H54 (cell line): ENCODE measurements at regions not wholly inside any gene's neighbourhood (a gene's known extent, or its start where the extent isn't known, plus 50 kb on each side); places are given as distances from the start of the nearest gene placed in this dataset.
"Not testable (repeated sequence)": the region's sequence is repeated elsewhere in the genome, so short reads cannot be mapped to it uniquely, and the experiment has no call there.

Experiments
- DNase-seq: peaks from one replicate; pipeline ENCODE4 v3.0.0; 2011; ENCODE audit warnings: low spot score, mixed read lengths; ENCODE audit not compliant: insufficient read length
- FAIRE-seq: peaks from 3 replicates; lab custom pipeline; 2011; peaks lifted over from hg19 to GRCh38; lab: Jason Lieb, UNC
- POLR2A ChIP-seq: IDR thresholded peaks from 2 replicates; pipeline ENCODE4 v1.6.1; 2011; ENCODE audit warnings: low read depth, mild to moderate bottlenecking, low read length

DNA sequence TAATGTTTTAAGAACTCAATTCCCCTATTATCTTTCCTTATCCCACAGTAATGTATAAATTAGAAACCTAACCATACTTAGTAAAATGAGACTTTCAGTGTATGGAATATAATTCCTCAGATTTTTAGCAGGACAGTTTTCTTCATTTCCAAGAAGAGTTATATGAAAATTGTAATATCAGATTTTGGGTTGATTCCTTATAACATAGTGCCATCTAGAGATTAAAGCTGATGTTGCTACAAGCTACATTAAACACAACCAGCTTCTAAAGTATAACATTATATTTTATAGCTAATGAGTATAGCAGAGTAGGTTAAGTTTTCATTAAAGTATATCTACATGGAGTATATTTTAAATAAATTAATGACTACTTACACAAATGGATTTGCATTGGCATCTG, 99.7 kb upstream of the MIR17HG start:
- DNase-seq = no peak
- FAIRE-seq = no peak
- TF ChIP-seq POLR2A = no peak

GRCh38 chr13:91248249-91248648, 99.2 kb upstream of the MIR17HG start:
- TF ChIP-seq POLR2A = no peak
- FAIRE-seq (no peak), DNase-seq (no peak)

DNA sequence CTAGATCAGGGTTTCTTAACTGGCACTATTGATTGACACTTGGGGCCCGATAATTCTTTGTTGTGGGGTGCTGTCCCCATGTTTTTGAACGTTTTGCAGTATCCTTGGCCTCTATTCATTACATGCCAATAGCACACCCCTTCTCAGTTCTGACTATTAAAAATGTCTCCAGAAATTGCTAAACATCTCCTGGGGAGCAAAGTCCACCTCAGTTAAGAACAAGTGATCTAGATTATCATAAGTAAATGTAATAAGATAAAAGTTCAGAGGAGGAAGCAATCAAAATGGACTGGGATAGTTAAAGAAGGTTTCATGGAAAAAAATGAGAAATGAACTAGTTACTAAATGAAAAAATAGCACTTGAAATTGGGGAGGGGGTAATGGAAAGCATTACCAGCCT, 98.1 kb upstream of the MIR17HG start:
- no peak for TF ChIP-seq POLR2A
- DNase-seq = no peak
- no peak for FAIRE-seq

GRCh38 chr13:91249861-91250260, 97.6 kb upstream of the MIR17HG start:
- no peak for TF ChIP-seq POLR2A

DNA sequence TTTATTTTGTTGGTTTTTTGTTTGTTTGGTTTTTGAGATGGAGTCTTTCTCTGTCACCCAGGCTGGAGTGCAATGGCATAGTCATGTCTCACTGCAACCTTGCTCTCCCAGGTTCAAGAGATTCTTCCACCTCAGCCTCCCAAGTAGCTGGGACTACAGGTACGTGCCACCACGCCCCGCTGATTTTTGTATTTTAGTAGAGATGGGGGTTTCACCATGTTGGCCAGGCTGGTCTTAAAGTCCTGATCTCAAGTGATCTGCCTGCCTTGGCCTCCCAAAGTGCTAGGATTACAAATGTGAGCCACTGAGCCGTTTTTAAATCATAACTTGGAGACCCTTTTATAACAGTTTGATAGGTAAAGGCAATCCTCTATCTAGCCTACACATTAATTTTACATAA, 95.9 kb upstream of the MIR17HG start:
- DNase-seq, FAIRE-seq: not testable (repeated sequence)

More at GRCh38 chr13:91249861-91250260, 97.6 kb upstream of the MIR17HG start:
- DNase-seq = no peak
- FAIRE-seq = no peak

DNA sequence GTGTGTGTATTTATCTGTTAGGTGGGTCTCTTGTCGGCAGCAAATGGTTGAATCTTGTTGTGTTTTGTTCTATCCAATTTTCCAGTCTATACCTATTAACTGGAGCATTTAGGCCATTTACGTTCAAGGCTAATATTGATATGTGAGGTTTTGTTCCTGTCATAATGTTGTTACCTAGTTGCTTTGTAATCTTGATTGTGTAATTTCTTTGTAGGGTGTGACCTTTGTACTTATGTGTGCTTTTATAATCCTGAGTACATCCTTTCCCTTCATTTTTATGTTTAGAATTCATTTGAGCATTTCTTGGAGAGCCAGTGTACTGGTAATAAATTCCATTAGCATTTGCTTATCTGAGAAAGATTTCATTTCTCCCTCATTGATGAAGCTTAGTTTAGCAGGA, 83.0 kb upstream of the MIR17HG start:
- no peak for TF ChIP-seq POLR2A
- FAIRE-seq (no peak), DNase-seq (no peak)

- no peak for DNase-seq
- TF ChIP-seq POLR2A = no peak
- no peak for FAIRE-seq
Observed at GRCh38 chr13:91269237-91269636, 78.2 kb upstream of the MIR17HG start.

GRCh38 chr13:91270031-91270430, 77.5 kb upstream of the MIR17HG start:
- no peak for TF ChIP-seq POLR2A
- DNase-seq (no peak), FAIRE-seq (no peak)

DNA sequence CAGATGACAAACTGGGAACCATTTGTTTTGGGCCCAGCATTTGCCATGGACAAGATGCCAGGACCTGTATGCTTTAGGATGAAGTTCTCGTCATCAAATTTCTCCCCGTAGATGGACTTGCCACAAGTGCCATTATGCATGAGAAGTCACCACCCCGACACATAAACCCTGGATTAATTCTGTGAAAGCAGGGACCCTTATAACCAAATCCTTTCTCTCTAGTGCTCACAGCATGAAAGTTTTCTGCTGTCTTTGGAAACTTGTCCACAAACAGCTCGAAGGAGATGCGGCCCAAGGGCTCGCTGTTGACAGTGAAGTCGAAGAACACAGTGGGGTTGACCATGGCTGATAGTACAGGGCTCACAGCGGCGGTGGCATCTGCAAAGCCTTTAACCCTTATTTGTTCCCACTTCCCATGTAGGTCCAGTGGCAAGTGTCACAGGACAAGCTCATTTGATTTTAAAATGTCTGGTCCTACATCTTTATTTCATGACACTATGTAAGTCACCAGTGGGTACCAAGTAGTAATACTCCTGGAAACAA, 75.2 kb upstream of the MIR17HG start:
- TF ChIP-seq POLR2A = no peak
- DNase-seq (no peak), FAIRE-seq (no peak)

- no peak for FAIRE-seq
- no peak for TF ChIP-seq POLR2A
- no peak for DNase-seq
Observed at GRCh38 chr13:91273675-91274074, 73.8 kb upstream of the MIR17HG start.

- TF ChIP-seq POLR2A = no peak
- DNase-seq (no peak), FAIRE-seq (no peak)
Observed at GRCh38 chr13:91277013-91277676, 70.3 kb upstream of the MIR17HG start.

DNA sequence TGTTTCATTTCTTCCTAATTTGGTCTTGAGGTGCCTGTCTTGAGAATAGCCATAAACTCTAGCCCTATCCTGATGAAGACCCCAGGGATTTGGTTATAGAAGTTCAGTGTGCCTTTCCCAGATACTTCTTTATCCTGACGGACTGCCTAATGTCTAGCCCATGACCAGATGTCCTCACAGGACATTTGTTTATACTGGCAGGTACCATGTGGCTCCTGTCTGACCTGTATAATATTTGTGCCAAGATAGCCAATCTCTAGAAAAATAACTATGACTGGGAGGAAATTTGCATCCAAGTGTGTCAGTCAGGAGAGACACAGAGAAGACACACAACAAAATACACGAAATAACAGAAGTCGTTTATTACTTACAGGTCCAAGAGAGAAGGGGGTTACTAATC, 69.2 kb upstream of the MIR17HG start:
- TF ChIP-seq POLR2A = no peak
- no peak for DNase-seq
- FAIRE-seq = no peak

GRCh38 chr13:91278888-91279287, 68.6 kb upstream of the MIR17HG start:
- no peak for TF ChIP-seq POLR2A
- no peak for FAIRE-seq
- no peak for DNase-seq

DNA sequence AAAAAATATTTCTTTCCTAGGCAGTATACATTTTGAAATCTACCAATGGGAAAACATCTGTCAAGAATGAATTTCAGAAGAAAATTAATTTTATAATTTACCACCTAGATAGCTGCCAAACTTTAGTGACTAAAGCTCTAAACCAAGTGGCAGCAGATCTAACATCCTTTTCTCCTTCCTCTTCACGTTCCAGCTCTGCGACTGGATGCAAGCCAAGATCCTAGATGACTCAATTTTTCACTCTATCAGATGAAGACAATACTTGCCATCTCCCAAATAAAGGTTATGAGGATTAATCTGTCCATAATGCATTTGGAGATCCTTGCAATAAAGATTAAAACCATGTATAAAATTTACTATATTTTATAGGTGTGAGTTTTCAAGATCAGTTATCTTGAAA, 66.7 kb upstream of the MIR17HG start:
- TF ChIP-seq POLR2A = no peak
- DNase-seq = no peak
- peak; percentile 11 for FAIRE-seq

DNA sequence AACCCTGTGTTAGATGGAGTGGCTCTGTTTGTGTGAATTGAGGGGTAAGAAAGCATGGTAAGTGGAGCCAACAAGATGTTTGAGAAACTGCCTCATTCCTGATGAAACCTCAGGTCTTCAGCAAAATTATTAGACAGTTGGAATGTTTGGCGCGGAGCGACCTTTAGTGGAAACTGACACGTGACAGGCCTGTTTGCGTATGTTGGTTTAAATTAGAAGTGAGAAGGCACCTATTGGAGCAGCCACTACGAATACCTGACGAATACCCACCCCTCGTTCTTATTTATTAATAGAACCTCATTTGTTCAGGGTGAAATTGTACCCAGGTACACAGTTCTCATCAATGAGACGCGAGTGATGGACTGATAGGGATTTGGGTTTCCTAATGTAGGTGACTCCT, 63.2 kb upstream of the MIR17HG start:
- DNase-seq = no peak
- no peak for FAIRE-seq

More for the DNA sequence above, 63.2 kb upstream of the MIR17HG start:
- no peak for TF ChIP-seq POLR2A
